PFSK-1 (cell line): ENCODE measurements at regions not wholly inside any gene's neighbourhood (a gene's known extent, or its start where the extent isn't known, plus 50 kb on each side); places are given as distances from the start of the nearest gene placed in this dataset.

ENCODE experiments used
- FOXP2 ChIP-seq: optimal IDR thresholded peaks from 2 replicates; pipeline ENCODE3; 2011; ENCODE audit warnings: borderline replicate concordance, control low read depth, inconsistent platforms; ENCODE audit not compliant: insufficient read depth; ENCODE audit errors: extremely low read length, extremely low read depth
- POLR2AphosphoS5 ChIP-seq: IDR thresholded peaks from 2 replicates; pipeline ENCODE4 v1.6.1; 2012; ENCODE audit warnings: low read depth, mild to moderate bottlenecking, control low read depth, low read length, moderate library complexity
- SIN3A ChIP-seq: IDR thresholded peaks from 2 replicates; pipeline ENCODE4 v1.6.1; 2012; ENCODE audit warnings: mild to moderate bottlenecking, low read length, moderate library complexity, borderline replicate concordance; ENCODE audit not compliant: insufficient read depth
- TAF1 ChIP-seq: IDR thresholded peaks from 2 replicates; pipeline ENCODE4 v1.6.1; 2012; ENCODE audit warnings: low read length, control low read depth, borderline replicate concordance; ENCODE audit not compliant: insufficient read depth
- TF ChIP-seq, protein P1 (sequence below), 2 experiments: IDR thresholded peaks; 2 replicates each; pipeline versions ENCODE4 v1.6.1 to v1.8.0; 2011 to 2012; ENCODE audit warnings: low read depth in 2 of 2, low read length in 2 of 2, control low read depth in 1 of 2, inconsistent platforms in 1 of 2, mild to moderate bottlenecking in 1 of 2, moderate library complexity in 1 of 2; ENCODE audit not compliant: insufficient read depth in 1 of 2

DNA sequence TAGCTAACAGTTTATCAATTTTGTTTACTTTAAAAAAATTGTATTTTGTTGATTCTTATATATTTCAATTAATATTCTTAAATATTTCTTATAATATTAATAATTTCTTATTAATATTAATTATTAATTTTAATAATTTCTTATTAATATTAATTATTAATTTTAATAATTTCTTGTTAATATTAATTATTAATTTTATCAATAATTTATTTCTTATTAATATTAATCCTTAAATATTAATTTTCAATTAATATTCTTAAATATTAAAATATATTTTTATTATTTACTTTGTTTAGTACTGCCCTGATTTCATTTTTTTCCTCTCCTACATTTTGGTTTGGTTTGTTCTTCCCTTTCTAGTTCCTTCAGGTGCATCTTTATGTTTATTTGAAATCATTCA, 1208.1 kb downstream of the LRFN5 start:
- no peak for TF ChIP-seq FOXP2

DNA sequence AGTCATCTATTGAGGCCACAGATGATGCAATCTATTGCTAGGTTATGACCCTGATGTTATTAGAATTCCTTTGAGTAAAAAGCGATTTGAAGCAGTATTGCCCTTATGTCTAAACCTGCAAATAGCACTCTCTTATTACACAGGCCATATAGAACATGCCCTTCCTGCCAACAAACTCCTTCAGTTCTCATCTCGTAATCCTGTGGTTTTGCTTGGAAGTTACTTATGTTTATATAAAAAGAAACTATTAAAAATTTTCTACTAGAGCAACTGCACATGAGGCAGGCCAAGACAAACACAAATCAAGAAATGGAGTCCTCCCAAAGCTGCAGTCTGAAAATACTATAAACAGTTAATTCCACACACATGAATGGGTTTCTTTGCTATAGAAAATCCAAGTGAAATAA, 1200.2 kb downstream of the LRFN5 start:
- no peak for TF ChIP-seq FOXP2
- TF ChIP-seq, protein P1, sequence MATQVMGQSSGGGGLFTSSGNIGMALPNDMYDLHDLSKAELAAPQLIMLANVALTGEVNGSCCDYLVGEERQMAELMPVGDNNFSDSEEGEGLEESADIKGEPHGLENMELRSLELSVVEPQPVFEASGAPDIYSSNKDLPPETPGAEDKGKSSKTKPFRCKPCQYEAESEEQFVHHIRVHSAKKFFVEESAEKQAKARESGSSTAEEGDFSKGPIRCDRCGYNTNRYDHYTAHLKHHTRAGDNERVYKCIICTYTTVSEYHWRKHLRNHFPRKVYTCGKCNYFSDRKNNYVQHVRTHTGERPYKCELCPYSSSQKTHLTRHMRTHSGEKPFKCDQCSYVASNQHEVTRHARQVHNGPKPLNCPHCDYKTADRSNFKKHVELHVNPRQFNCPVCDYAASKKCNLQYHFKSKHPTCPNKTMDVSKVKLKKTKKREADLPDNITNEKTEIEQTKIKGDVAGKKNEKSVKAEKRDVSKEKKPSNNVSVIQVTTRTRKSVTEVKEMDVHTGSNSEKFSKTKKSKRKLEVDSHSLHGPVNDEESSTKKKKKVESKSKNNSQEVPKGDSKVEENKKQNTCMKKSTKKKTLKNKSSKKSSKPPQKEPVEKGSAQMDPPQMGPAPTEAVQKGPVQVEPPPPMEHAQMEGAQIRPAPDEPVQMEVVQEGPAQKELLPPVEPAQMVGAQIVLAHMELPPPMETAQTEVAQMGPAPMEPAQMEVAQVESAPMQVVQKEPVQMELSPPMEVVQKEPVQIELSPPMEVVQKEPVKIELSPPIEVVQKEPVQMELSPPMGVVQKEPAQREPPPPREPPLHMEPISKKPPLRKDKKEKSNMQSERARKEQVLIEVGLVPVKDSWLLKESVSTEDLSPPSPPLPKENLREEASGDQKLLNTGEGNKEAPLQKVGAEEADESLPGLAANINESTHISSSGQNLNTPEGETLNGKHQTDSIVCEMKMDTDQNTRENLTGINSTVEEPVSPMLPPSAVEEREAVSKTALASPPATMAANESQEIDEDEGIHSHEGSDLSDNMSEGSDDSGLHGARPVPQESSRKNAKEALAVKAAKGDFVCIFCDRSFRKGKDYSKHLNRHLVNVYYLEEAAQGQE (IDR thresholded peaks at IDR 0.05; ENCODE audit: insufficient read depth in 1 of 2, low read depth in 2 of 2, low read length in 2 of 2) = no peak
- TF ChIP-seq POLR2AphosphoS5 = no peak
- no peak for TF ChIP-seq SIN3A
- TF ChIP-seq TAF1 = no peak

GRCh38 chr14:42804141-42804540, 1197.5 kb downstream of the LRFN5 start:
- no peak for TF ChIP-seq TAF1
- no peak for TF ChIP-seq POLR2AphosphoS5
- no peak for TF ChIP-seq SIN3A
- no peak for TF ChIP-seq FOXP2
- TF ChIP-seq, protein P1 (IDR thresholded peaks at IDR 0.05; ENCODE audit: insufficient read depth in 1 of 2, low read depth in 2 of 2, low read length in 2 of 2) = no peak

GRCh38 chr14:42802346-42802745, 1195.7 kb downstream of the LRFN5 start:
- TF ChIP-seq SIN3A (no peak), FOXP2 (no peak), TAF1 (no peak)
- TF ChIP-seq, protein P1 (IDR thresholded peaks at IDR 0.05; ENCODE audit: insufficient read depth in 1 of 2, low read depth in 2 of 2, low read length in 2 of 2) = no peak

GRCh38 chr14:42792166-42792565, 1185.5 kb downstream of the LRFN5 start:
- no peak for TF ChIP-seq TAF1
- TF ChIP-seq SIN3A = no peak
- TF ChIP-seq POLR2AphosphoS5 = no peak

- TF ChIP-seq TAF1 (no peak), FOXP2 (no peak), SIN3A (no peak), POLR2AphosphoS5 (no peak)
- TF ChIP-seq, protein P1 (IDR thresholded peaks at IDR 0.05; ENCODE audit: insufficient read depth in 1 of 2, low read depth in 2 of 2, low read length in 2 of 2) = no peak
Observed at GRCh38 chr14:42782754-42783153, 1176.1 kb downstream of the LRFN5 start.
